Bronchial epithelial cell (primary cell): ENCODE measurements at regions not wholly inside any gene's neighbourhood (a gene's known extent, or its start where the extent isn't known, plus 50 kb on each side); places are given as distances from the start of the nearest gene placed in this dataset.

Source experiments
- DNase-seq: peaks from one replicate; pipeline ENCODE4 v3.0.0-alpha.2; 2010; ENCODE audit warnings: low read depth
- FAIRE-seq: peaks from 2 replicates; lab custom pipeline; 2011; peaks lifted over from hg19 to GRCh38; lab: Jason Lieb, UNC
- H3K27me3 ChIP-seq: 2 replicates; pipeline ENCODE4 v1.5.1; 2011; ENCODE audit warnings: low read length; ENCODE audit not compliant: control insufficient read depth, insufficient read depth
- H3K36me3 ChIP-seq: 2 replicates; pipeline ENCODE4 v1.5.1; 2011; ENCODE audit warnings: low read length; ENCODE audit not compliant: control insufficient read depth, insufficient read depth
- H3K4me3 ChIP-seq: 2 replicates; pipeline ENCODE4 v1.5.1; 2011; ENCODE audit warnings: mild to moderate bottlenecking, low read depth, low read length, control low read depth
- TF ChIP-seq, protein P1 (sequence below): IDR thresholded peaks from 2 replicates; pipeline ENCODE4 v1.5.1; 2011; ENCODE audit warnings: mild to moderate bottlenecking, moderate library complexity, low read length, control low read depth, inconsistent platforms; ENCODE audit not compliant: insufficient read depth, severe bottlenecking

- TF ChIP-seq, protein P1, sequence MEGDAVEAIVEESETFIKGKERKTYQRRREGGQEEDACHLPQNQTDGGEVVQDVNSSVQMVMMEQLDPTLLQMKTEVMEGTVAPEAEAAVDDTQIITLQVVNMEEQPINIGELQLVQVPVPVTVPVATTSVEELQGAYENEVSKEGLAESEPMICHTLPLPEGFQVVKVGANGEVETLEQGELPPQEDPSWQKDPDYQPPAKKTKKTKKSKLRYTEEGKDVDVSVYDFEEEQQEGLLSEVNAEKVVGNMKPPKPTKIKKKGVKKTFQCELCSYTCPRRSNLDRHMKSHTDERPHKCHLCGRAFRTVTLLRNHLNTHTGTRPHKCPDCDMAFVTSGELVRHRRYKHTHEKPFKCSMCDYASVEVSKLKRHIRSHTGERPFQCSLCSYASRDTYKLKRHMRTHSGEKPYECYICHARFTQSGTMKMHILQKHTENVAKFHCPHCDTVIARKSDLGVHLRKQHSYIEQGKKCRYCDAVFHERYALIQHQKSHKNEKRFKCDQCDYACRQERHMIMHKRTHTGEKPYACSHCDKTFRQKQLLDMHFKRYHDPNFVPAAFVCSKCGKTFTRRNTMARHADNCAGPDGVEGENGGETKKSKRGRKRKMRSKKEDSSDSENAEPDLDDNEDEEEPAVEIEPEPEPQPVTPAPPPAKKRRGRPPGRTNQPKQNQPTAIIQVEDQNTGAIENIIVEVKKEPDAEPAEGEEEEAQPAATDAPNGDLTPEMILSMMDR, result no peak
- Histone ChIP-seq H3K4me3 (no peak overlapping the region), H3K27me3 (no peaks in the 10 kb centered on the region), H3K36me3 (no peaks in the 10 kb centered on the region)
- no peak for FAIRE-seq
- DNase-seq, result no peak
These were observed 1696.1 kb upstream of the LRRTM1 start for GRCh38 chr2:82000606-82001005.

GRCh38 chr2:81996332-81996731, 1691.8 kb upstream of the LRRTM1 start:
- FAIRE-seq (no peak), DNase-seq (no peak)
- TF ChIP-seq, protein P1, result no peak
- Histone ChIP-seq H3K36me3 (no peaks in the 10 kb centered on the region), H3K4me3 (no peak overlapping the region), H3K27me3 (no peaks in the 10 kb centered on the region)

DNA sequence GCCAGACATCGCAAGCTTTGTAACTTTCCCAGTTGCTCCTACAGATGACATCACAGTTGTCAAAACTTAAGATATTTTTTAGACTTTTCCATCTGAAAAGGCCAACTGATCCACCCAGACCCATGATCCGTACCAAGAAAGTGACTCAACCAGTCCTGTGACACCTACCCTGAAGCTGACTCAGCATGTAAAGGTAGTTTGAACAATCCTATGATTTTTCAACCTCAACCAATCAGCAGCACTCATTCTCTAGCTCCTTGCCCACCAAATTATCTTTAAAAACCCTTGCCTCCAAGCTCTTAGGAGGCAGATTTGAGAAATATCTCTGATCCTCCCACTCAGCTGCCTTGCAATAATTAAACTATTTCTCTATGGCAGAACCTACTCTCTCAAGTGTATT, 1686.7 kb upstream of the LRRTM1 start:
- no peak for DNase-seq
- no peaks in the 10 kb centered on the region for H3K27me3 ChIP-seq
- H3K36me3 ChIP-seq, result no peaks in the 10 kb centered on the region
- H3K4me3 ChIP-seq, result no peak overlapping the region
- TF ChIP-seq, protein P1, result no peak
- FAIRE-seq, result no peak

- no peak for DNase-seq
- no peak for FAIRE-seq
- Histone ChIP-seq H3K27me3 (no peaks in the 10 kb centered on the region), H3K4me3 (no peak overlapping the region), H3K36me3 (no peaks in the 10 kb centered on the region)
- TF ChIP-seq, protein P1, result no peak
These were observed 1682.8 kb upstream of the LRRTM1 start for GRCh38 chr2:81987370-81987769.

DNA sequence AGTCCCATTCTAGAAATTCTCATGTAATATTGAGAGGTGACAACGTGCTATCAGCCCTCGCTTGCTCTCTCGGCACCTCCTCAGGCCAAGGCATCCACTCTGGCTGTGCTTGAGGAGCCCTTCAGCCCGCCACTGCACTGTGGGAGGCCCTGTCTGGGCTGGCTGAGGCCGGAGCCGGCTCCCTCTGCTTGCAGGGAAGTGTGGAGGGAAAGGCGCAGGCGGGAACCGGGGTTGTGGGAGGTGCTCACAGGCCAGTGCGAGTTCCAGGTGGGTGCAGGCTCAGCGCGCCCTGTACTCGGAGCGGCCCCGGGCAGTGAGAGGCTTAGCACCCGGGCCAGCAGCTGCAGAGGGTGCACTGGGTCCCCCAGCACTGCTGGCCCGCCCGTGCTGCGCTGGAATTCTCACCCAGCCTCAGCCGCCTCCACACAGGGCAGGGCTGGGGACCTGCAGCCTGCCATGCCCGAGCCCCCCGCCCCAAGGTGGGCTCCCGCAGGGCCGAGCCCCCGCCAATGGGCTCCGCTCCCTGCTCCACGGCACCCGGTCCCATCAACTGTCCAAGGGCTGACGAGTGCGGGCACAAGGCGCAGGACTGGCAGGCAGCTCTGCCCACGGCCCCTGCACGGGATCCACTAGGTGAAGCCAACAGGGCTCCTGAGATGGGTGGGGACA, 1680.6 kb upstream of the LRRTM1 start:
- FAIRE-seq (no peak), DNase-seq (no peak)
- TF ChIP-seq, protein P1, result no peak
- Histone ChIP-seq H3K27me3 (no peaks in the 10 kb centered on the region), H3K4me3 (no peak overlapping the region), H3K36me3 (no peaks in the 10 kb centered on the region)

DNA sequence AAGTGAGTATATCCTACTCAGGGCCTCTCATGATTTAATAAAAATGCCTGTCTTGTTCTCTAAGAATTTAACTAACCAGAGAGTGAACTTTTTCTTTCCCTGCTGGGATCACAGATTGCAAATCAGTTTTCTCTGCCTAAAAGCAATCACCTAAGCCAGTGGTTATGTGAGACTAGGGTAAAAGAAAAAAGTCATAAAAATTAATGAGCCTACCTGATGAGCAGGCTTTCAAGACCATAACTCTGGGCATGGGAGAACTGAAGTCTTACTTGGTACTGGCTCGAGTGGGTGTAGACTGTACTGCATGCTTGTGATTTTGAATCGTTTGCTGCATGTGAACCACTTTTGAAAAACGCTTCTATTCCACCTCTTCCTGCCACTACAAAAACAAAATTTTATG, 1677.0 kb upstream of the LRRTM1 start:
- FAIRE-seq (no peak), DNase-seq (no peak)
- Histone ChIP-seq H3K4me3 (no peak overlapping the region), H3K36me3 (no peaks in the 10 kb centered on the region), H3K27me3 (no peaks in the 10 kb centered on the region)
- TF ChIP-seq, protein P1, result no peak
